ENCODE measurements at regions not wholly inside any gene's neighbourhood (a gene's known extent, or its start where the extent isn't known, plus 50 kb on each side); places are given as distances from the start of the nearest gene placed in this dataset.

GRCh38 chr3:83670416-83670815, 1288.4 kb upstream of the CADM2 start:
- TF ChIP-seq POLR2A (IDR thresholded peaks at IDR 0.05) (no peak), CTCF (IDR thresholded peaks at IDR 0.05) (no peak), POLR2AphosphoS5 (IDR thresholded peaks at IDR 0.05) (no peak)

Data from prostate gland (tissue), 2 donors.